Adrenal gland (tissue), 9 donors: ENCODE measurements at regions not wholly inside any gene's neighbourhood (a gene's known extent, or its start where the extent isn't known, plus 50 kb on each side); places are given as distances from the start of the nearest gene placed in this dataset.

ENCODE experiments used
- DNase-seq, 7 donors: peaks; one replicate each; pipeline ENCODE4 v3.0.0-alpha.2; 2019 to 2020
- H3K27ac ChIP-seq, 5 donors: fragments of 200-600 bp; sonication (generic) in 4 of 5; 1 replicate in 3 of 5; 2 replicates in 2 of 5; pipeline versions ENCODE4 v1.5.1 to v1.8.0; 2016 to 2020; ENCODE audit warnings: mild to moderate bottlenecking in 1 of 5
- H3K27me3 ChIP-seq: fragments of 200-600 bp; 2 replicates; pipeline ENCODE4 v1.8.0; 2021
- H3K36me3 ChIP-seq, 2 donors: fragments of 200-600 bp; replicated peaks in 1 of 2; 1 replicate in 1 of 2; 2 replicates in 1 of 2; pipeline versions ENCODE4 v1.5.1 to v1.8.0; 2018 to 2022
- H3K4me1 ChIP-seq, 2 donors: fragments of 200-600 bp; replicated peaks in 1 of 2; 1 replicate in 1 of 2; 2 replicates in 1 of 2; pipeline versions ENCODE4 v1.5.1 to v1.8.0; 2018 to 2021
- H3K4me3 ChIP-seq, 4 donors: fragments of 200-600 bp; sonication (generic) in 3 of 4; one replicate each; pipeline ENCODE4 v1.5.1; 2016 to 2018
- H3K9me3 ChIP-seq, 3 donors: fragments of 200-600 bp; sonication (generic) in 1 of 3; replicated peaks in 1 of 3; 1 replicate in 2 of 3; 2 replicates in 1 of 3; pipeline versions ENCODE4 v1.5.1 to v1.8.0; 2016 to 2021
- POLR2A ChIP-seq, 2 donors: fragments of 450-650 bp; IDR thresholded peaks; one replicate each; pipeline ENCODE4 v1.6.1; 2017; ENCODE audit warnings: antibody characterized with exemption in 2 of 2, mild to moderate bottlenecking in 2 of 2, moderate library complexity in 1 of 2
- whole genome bisulfite sequencing, 4 donors: extraction: QIAGEN DNeasy Blood & Tissue Kit in 2 of 4; methylation state at CpG; one replicate each; pipeline versions ENCODE4 v1.1.5 to v1.1.7; 2013 to 2017; 5-methylcytosine and 5-hydroxymethylcytosine counted together
- intact Hi-C, 2 donors: fragments of 100-400 bp; cut with DNase I; formaldehyde crosslinking; loops; one replicate each; pipeline versions ENCODE4 v1.14.1 to v1.15.0; 2022 to 2023
- TF ChIP-seq, protein P1 (sequence below), 6 experiments: fragments of 450-650 bp in 4 of 6; fragments of 200-600 bp in 2 of 6; sonication (generic) in 1 of 6; IDR thresholded peaks; 1 replicate in 5 of 6; 2 replicates in 1 of 6; pipeline versions ENCODE4 v1.5.1 to v1.8.0; 2016 to 2021; ENCODE audit warnings: antibody characterized with exemption in 6 of 6, mild to moderate bottlenecking in 2 of 6, moderate library complexity in 1 of 6
- donor health status: healthy with polysubstance abuse.
- donor health status: Bipolar disorder and iron deficiency.
- donor health status: DM: yes; HTN: yes; CAD: no.
- donor health status: DM: no; HTN: no; CAD: no.
- donor health status: DM: no; HTN: no; CAD: no.

DNA sequence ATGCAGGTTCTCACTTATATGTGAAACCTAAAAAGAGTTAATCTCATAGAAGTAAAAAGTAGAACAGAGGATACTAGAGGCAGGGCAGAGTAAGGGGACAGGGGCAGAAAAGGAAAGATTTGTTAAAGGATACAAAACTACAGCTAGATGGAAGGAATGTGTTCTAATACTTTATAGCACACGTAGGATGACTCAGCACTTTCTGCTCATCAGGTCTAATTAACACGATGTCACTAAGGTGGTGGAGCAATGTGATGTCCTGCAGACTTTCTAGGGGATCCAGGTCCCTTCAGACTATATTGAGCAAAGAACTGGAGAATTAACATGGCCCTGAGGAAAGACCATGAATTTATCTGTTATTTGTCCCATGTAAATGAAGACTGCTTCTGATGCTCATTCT is 80.8 kb upstream of the CMKLR1 start:
- WGBS, 4 donors = 71 to 81% (median 73%) methylated on average over 2 of the region's 2 CpGs
- Histone ChIP-seq H3K4me1 (no peaks in the 10 kb centered on the region), H3K9me3 (no peaks in the 10 kb centered on the region), H3K27me3 (no peaks in the 10 kb centered on the region), H3K4me3 (no peak overlapping the region), H3K36me3 (no peaks in the 10 kb centered on the region), H3K27ac (no peak overlapping the region)
- intact Hi-C loops = no loop called here
- DNase-seq = no peak
- TF ChIP-seq, protein P1, sequence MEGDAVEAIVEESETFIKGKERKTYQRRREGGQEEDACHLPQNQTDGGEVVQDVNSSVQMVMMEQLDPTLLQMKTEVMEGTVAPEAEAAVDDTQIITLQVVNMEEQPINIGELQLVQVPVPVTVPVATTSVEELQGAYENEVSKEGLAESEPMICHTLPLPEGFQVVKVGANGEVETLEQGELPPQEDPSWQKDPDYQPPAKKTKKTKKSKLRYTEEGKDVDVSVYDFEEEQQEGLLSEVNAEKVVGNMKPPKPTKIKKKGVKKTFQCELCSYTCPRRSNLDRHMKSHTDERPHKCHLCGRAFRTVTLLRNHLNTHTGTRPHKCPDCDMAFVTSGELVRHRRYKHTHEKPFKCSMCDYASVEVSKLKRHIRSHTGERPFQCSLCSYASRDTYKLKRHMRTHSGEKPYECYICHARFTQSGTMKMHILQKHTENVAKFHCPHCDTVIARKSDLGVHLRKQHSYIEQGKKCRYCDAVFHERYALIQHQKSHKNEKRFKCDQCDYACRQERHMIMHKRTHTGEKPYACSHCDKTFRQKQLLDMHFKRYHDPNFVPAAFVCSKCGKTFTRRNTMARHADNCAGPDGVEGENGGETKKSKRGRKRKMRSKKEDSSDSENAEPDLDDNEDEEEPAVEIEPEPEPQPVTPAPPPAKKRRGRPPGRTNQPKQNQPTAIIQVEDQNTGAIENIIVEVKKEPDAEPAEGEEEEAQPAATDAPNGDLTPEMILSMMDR (IDR thresholded peaks at IDR 0.05) = no peak
- TF ChIP-seq POLR2A (IDR thresholded peaks at IDR 0.05) = no peak

DNA sequence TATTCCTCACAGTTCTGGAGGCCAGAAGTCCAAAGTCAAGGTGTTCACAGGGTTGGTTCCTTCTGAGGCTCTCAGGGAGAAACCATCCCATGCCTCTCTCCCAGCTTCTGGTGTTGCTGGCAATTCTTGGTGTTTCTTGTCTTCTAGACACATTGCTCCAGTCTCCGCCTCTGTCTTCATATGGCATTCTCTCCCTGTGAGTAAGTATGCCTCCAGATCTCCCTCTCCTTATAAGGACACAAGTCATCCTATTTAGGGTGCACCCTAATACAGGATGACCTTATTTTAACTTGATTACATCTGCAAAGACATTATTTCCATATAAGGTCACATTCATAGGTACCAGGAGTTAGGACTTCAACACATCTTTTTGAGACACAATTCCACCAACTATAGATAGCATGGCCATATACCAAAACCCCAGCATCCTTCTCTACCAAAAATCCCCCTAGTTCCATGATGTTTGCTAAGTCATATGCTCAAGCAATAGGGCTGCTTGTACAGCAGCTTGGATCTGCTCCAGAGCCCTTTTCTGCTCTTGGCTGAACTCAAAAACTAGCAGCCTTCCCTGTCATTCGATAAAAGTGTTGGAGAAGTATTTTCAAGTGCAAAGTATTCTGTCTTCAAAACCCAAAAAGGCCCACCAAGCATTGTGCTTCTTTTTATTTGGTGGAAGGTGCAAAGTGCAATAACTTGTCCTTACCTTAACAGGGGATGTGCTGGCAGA is 79.2 kb upstream of the CMKLR1 start:
- 52 to 75% (median 63%) methylated on average over 2 of the region's 2 CpGs for WGBS, 4 donors
- Histone ChIP-seq H3K36me3 (no peaks in the 10 kb centered on the region), H3K4me1 (no peaks in the 10 kb centered on the region), H3K27me3 (peaks cover 3% of the 10 kb centered on the region), H3K27ac (no peak overlapping the region), H3K4me3 (no peak overlapping the region), H3K9me3 (no peaks in the 10 kb centered on the region)
- intact Hi-C loops = no loop called here
- DNase-seq = no peak
- TF ChIP-seq, protein P1 (IDR thresholded peaks at IDR 0.05) = no peak
- TF ChIP-seq POLR2A (IDR thresholded peaks at IDR 0.05) = no peak

DNA sequence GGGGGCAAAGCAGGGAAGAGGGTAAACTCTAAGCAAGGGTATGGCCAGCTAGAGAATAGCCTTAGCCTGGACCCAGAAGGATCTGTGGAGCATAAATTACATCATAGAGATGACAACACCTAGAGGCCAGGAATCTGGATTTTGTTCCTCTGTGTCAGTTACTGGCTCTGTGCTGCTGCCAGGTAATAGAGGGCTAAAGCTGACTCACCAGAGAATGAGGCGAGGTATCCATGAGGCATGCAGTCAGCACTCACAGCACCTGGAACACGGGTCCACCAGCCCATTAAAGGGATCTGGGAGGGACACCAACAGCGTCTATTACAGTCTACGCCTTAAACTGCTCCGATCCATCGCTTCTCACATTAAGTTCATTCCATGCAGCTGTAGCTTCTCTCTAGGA is 74.9 kb upstream of the CMKLR1 start:
- H3K27ac ChIP-seq = no peak overlapping the region
- WGBS, 4 donors = 69 to 86% (median 82%) methylated on average over 3 to 6 of the region's 6 CpGs
- no peaks in the 10 kb centered on the region for H3K36me3 ChIP-seq
- intact Hi-C loops = no loop called here
- no peak for DNase-seq
- TF ChIP-seq, protein P1 (IDR thresholded peaks at IDR 0.05) = no peak
- no peak for TF ChIP-seq POLR2A (IDR thresholded peaks at IDR 0.05)
- no peak overlapping the region for H3K4me3 ChIP-seq
- H3K4me1 ChIP-seq = no peaks in the 10 kb centered on the region
- no peaks in the 10 kb centered on the region for H3K9me3 ChIP-seq
- H3K27me3 ChIP-seq = peaks cover 3% of the 10 kb centered on the region

DNA sequence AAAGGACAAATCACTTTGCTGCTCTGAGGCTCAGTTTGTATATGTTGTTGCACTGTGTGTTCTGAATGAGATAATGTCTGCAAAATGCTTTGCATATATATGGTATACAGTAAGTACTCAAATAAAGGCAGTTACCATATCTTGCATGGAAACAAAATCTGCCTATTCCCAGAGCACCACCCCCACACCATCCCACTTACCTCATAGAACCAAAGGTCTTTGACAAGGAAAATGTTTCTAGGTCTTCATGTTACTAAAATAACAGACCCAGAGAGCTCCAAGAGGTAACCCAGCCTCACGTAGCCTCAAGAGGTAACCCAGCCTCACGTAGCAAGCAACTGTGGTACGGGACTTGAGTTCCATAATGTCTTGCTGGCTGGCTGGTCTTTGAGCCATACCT is 71.6 kb upstream of the CMKLR1 start:
- Histone ChIP-seq H3K27me3 (peaks cover 3% of the 10 kb centered on the region), H3K9me3 (no peaks in the 10 kb centered on the region), H3K4me1 (no peaks in the 10 kb centered on the region), H3K36me3 (no peaks in the 10 kb centered on the region), H3K4me3 (no peak overlapping the region), H3K27ac (no peak overlapping the region)
- DNase-seq = no peak
- WGBS, 4 donors = 55 to 69% (median 62%) methylated on average over 3 of the region's 3 CpGs
- intact Hi-C loops = no loop called here
- TF ChIP-seq, protein P1 (IDR thresholded peaks at IDR 0.05) = no peak
- TF ChIP-seq POLR2A (IDR thresholded peaks at IDR 0.05) = no peak
